IMR-90 (cell line): ENCODE measurements at regions not wholly inside any gene's neighbourhood (a gene's known extent, or its start where the extent isn't known, plus 50 kb on each side); places are given as distances from the start of the nearest gene placed in this dataset.
A peak's percentile ranks its signal among the peaks of the same experiment; 100 is the strongest.

ENCODE experiments used
- ATAC-seq: fragments of 200-7000 bp; cut with Tn5 transposase; 2 replicates; pipeline ENCODE4 v1.9.1; 2020; ENCODE audit warnings: low read depth, mild to moderate bottlenecking, moderate library complexity
- BruUV-seq: library from RNA; stranded (reverse); fragments of 400-500 nt; replicated peaks from 2 replicates; lab custom pipeline; 2021; lab: Mats Ljungman, UMichigan
- CTCF ChIA-PET: fragments of 300-600 bp; formaldehyde crosslinking; extraction: SDS; loops from one replicate; lab custom pipeline; 2021; ENCODE audit warnings: antibody characterized with exemption; lab: Yijun Ruan, JAX
- POLR2A ChIA-PET: fragments of 300-600 bp; sonication (Branson Sonifier 250); formaldehyde crosslinking; loops from one replicate; lab custom pipeline; 2022; ENCODE audit warnings: antibody characterized with exemption; ENCODE audit not compliant: unreplicated experiment; lab: Charles Lee
- DNase-seq: peaks from one replicate; pipeline ENCODE4 v3.0.0; 2013
- H2AFZ ChIP-seq: replicated peaks from 2 replicates; pipeline ENCODE3; 2013; ENCODE audit warnings: low read length, mild to moderate bottlenecking; ENCODE audit not compliant: poor library complexity
- H2AK5ac ChIP-seq: 2 replicates; pipeline ENCODE4 v1.6.1; 2013; ENCODE audit warnings: low read depth, low read length, inconsistent platforms
- H2AK9ac ChIP-seq: replicated peaks from 2 replicates; pipeline ENCODE3; 2013; ENCODE audit warnings: mild to moderate bottlenecking, low read depth, low read length, moderate library complexity; ENCODE audit not compliant: poor library complexity
- H2BK120ac ChIP-seq: 2 replicates; pipeline ENCODE4 v1.6.1; 2013; ENCODE audit warnings: low read depth, low read length, inconsistent platforms
- H2BK15ac ChIP-seq: 3 replicates; pipeline ENCODE4 v1.6.1; 2013; ENCODE audit warnings: low read depth, low read length, inconsistent platforms
- H2BK20ac ChIP-seq: 2 replicates; pipeline ENCODE4 v1.6.1; 2013; ENCODE audit warnings: low read depth, mild to moderate bottlenecking, inconsistent platforms, low read length, moderate library complexity
- H2BK5ac ChIP-seq: 2 replicates; pipeline ENCODE4 v1.6.1; 2013; ENCODE audit warnings: mild to moderate bottlenecking, low read depth, low read length, inconsistent platforms; ENCODE audit not compliant: poor library complexity, severe bottlenecking
- H3K14ac ChIP-seq: replicated peaks from 2 replicates; pipeline ENCODE4 v1.6.1; 2013; ENCODE audit warnings: low read depth, low read length, inconsistent platforms
- H3K18ac ChIP-seq: 2 replicates; pipeline ENCODE4 v1.6.1; 2013; ENCODE audit warnings: low read depth, low read length, control low read depth
- H3K23ac ChIP-seq: 2 replicates; pipeline ENCODE4 v1.6.1; 2013; ENCODE audit warnings: low read depth, low read length, inconsistent platforms
- H3K27ac ChIP-seq: 2 replicates; pipeline ENCODE4 v1.5.1; 2013; ENCODE audit warnings: mild to moderate bottlenecking, control low read depth, low read length; ENCODE audit not compliant: insufficient read depth
- H3K27me3 ChIP-seq: 2 replicates; pipeline ENCODE4 v1.6.1; 2013; ENCODE audit warnings: low read length; ENCODE audit not compliant: control insufficient read depth, insufficient read depth
- H3K36me3 ChIP-seq: 2 replicates; pipeline ENCODE4 v1.6.1; 2013; ENCODE audit warnings: low read length, mixed read lengths; ENCODE audit not compliant: control insufficient read depth, insufficient read depth
- H3K4ac ChIP-seq: 2 replicates; pipeline ENCODE4 v1.6.1; 2013; ENCODE audit warnings: low read depth, low read length, inconsistent platforms
- H3K4me1 ChIP-seq: 2 replicates; pipeline ENCODE4 v1.6.1; 2013; ENCODE audit warnings: low read length, mixed read lengths; ENCODE audit not compliant: control insufficient read depth, insufficient read depth
- H3K4me2 ChIP-seq: 2 replicates; pipeline ENCODE4 v1.6.1; 2013; ENCODE audit warnings: low read depth, mild to moderate bottlenecking, control low read depth, low read length, moderate library complexity
- H3K4me3 ChIP-seq: 2 replicates; pipeline ENCODE4 v1.5.1; 2013; ENCODE audit warnings: low read depth, mild to moderate bottlenecking, control low read depth, low read length, moderate library complexity; ENCODE audit not compliant: insufficient read depth
- H3K56ac ChIP-seq: 2 replicates; pipeline ENCODE4 v1.6.1; 2013; ENCODE audit warnings: low read length, inconsistent platforms; ENCODE audit not compliant: insufficient read depth; ENCODE audit errors: extremely low read depth
- H3K79me1 ChIP-seq, 2 experiments: 2 replicates each; pipeline ENCODE4 v1.6.1; 2013; ENCODE audit warnings: low read length in 2 of 2, inconsistent platforms in 1 of 2, low read depth in 1 of 2
- H3K9ac ChIP-seq: 2 replicates; pipeline ENCODE4 v1.6.1; 2013; ENCODE audit warnings: low read depth, low read length, control low read depth
- H3K9me1 ChIP-seq: 2 replicates; pipeline ENCODE4 v1.6.1; 2013; ENCODE audit warnings: low read length, inconsistent platforms; ENCODE audit not compliant: insufficient read depth
- H3K9me3 ChIP-seq: 2 replicates; pipeline ENCODE4 v1.6.1; 2013; ENCODE audit warnings: low read length; ENCODE audit not compliant: control insufficient read depth, insufficient read depth
- H4K20me1 ChIP-seq: 2 replicates; pipeline ENCODE4 v1.6.1; 2013; ENCODE audit warnings: low read length, inconsistent platforms; ENCODE audit not compliant: insufficient read depth
- H4K5ac ChIP-seq: 2 replicates; pipeline ENCODE4 v1.6.1; 2013; ENCODE audit warnings: mild to moderate bottlenecking, low read depth, low read length, control low read depth
- H4K8ac ChIP-seq, 2 experiments: 2 replicates each; pipeline ENCODE4 v1.6.1; 2013; ENCODE audit warnings: low read depth in 2 of 2, low read length in 2 of 2, control low read depth in 1 of 2, inconsistent platforms in 1 of 2
- H4K91ac ChIP-seq: 2 replicates; pipeline ENCODE4 v1.6.1; 2013; ENCODE audit warnings: low read depth, low read length, inconsistent platforms; ENCODE audit not compliant: insufficient read depth
- BHLHE40 ChIP-seq: fragments of 150-350 bp; IDR thresholded peaks from 2 replicates; pipeline ENCODE4 v1.6.1; 2016; ENCODE audit warnings: mild to moderate bottlenecking, low read depth, low read length
- CEBPB ChIP-seq: IDR thresholded peaks from 2 replicates; pipeline ENCODE4 v1.6.1; 2012; ENCODE audit warnings: low read depth, low read length, improper control_type of control experiment
- CHD1 ChIP-seq: IDR thresholded peaks from 2 replicates; pipeline ENCODE4 v1.6.1; 2012; ENCODE audit warnings: low read depth, low read length, improper control_type of control experiment
- FOS ChIP-seq: fragments of 150-350 bp; IDR thresholded peaks from 2 replicates; pipeline ENCODE4 v1.6.1; 2016; ENCODE audit warnings: low read depth, low read length
- MAFK ChIP-seq: IDR thresholded peaks from 2 replicates; pipeline ENCODE4 v1.6.1; 2012; ENCODE audit warnings: low read depth, low read length, improper control_type of control experiment
- MAZ ChIP-seq: IDR thresholded peaks from 2 replicates; pipeline ENCODE4 v1.6.1; 2012; ENCODE audit warnings: low read depth, mild to moderate bottlenecking, low read length, improper control_type of control experiment, moderate library complexity, borderline replicate concordance
- MXI1 ChIP-seq: IDR thresholded peaks from 2 replicates; pipeline ENCODE4 v1.6.1; 2012; ENCODE audit warnings: low read depth, mild to moderate bottlenecking, low read length, moderate library complexity, borderline replicate concordance
- NFE2L2 ChIP-seq: fragments of 150-350 bp; IDR thresholded peaks from 2 replicates; pipeline ENCODE4 v1.6.1; 2016; ENCODE audit warnings: low read depth, mild to moderate bottlenecking, low read length
- POLR2A ChIP-seq: IDR thresholded peaks from 2 replicates; pipeline ENCODE4 v1.6.1; 2012; ENCODE audit warnings: mild to moderate bottlenecking, low read depth, low read length
- RAD21 ChIP-seq: IDR thresholded peaks from 2 replicates; pipeline ENCODE4 v1.6.1; 2012; ENCODE audit warnings: low read length, improper control_type of control experiment
- RCOR1 ChIP-seq: IDR thresholded peaks from 2 replicates; pipeline ENCODE4 v1.6.1; 2012; ENCODE audit warnings: mild to moderate bottlenecking, low read length, improper control_type of control experiment; ENCODE audit not compliant: insufficient replicate concordance
- RFX5 ChIP-seq: IDR thresholded peaks from 2 replicates; pipeline ENCODE4 v1.8.0; 2012; ENCODE audit warnings: low read depth, mild to moderate bottlenecking, low read length, moderate library complexity
- SMC3 ChIP-seq: fragments of 150-350 bp; IDR thresholded peaks from 2 replicates; pipeline ENCODE4 v1.6.1; 2016; ENCODE audit warnings: low read depth, mild to moderate bottlenecking, antibody characterized with exemption, low read length, moderate library complexity
- WGBS, 2 experiments: methylation state at CpG; one replicate each; pipeline versions ENCODE4 v1.1.5 to v1.1.7; 2013; ENCODE audit warnings: missing lambda C conversion rate in 2 of 2; ENCODE audit not compliant: insufficient read length in 1 of 2; ENCODE audit errors: extremely low coverage in 2 of 2; 5-methylcytosine and 5-hydroxymethylcytosine counted together
- dilution Hi-C: fragments of 300-500 bp; cut with HindIII; formaldehyde crosslinking; loops from one replicate; pipeline ENCODE4 v1.14.3; 2018; ENCODE audit warnings: low sequenced_read_pairs; ENCODE audit not compliant: unreplicated experiment
- in situ Hi-C: fragments of 300-500 bp; cut with MboI; formaldehyde crosslinking; loops from 3 replicates; pipeline ENCODE4 v1.14.3; 2019; ENCODE audit warnings: low sequenced_read_pairs, inconsistent platforms, mixed read lengths
- intact Hi-C: fragments of 100-400 bp; cut with micrococcal nuclease; formaldehyde crosslinking; loops from 2 replicates; pipeline ENCODE4 v1.10.0; 2022
- TF ChIP-seq, protein P1 (sequence below): fragments of 150-350 bp; IDR thresholded peaks from 2 replicates; pipeline ENCODE4 v1.6.1; 2016; ENCODE audit warnings: low read depth, mild to moderate bottlenecking, low read length, moderate library complexity, borderline replicate concordance
- TF ChIP-seq, protein P2 (sequence below): conservative IDR thresholded peaks from 2 replicates; pipeline ENCODE4 v1.5.1; 2012; ENCODE audit warnings: mild to moderate bottlenecking, low read depth, low read length, improper control_type of control experiment
- TF ChIP-seq, protein P3 (sequence below): fragments of 150-350 bp; IDR thresholded peaks from 2 replicates; pipeline ENCODE4 v1.6.1; 2017; ENCODE audit warnings: mild to moderate bottlenecking, antibody characterized with exemption, low read length, low read depth

DNA sequence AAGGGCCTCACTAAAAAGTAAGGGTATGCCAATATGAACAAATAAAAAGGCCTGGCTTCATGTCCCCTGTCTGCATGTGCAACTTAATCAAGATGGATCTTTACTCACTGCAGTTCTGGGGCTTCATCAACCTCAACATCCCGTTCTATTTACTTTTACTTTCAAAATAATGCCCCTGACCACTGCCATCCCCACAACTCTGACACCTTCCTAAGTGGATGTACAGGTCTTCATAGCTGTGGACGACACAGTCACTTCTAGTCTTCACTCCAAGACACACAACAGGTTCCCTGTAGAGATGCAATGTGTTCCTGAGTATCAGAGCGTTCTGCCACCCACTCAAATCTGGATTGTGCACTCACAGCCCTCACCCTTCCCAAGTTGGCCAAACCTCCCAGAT is 136.1 kb downstream of the ENC1 start:
- no peak overlapping the region for H2BK5ac ChIP-seq
- no peak overlapping the region for H3K56ac ChIP-seq
- H3K14ac ChIP-seq = 0 out of 2 replicates have a peak overlapping the region, but pooled peaks have one; percentile 29
- no peak overlapping the region for H2BK20ac ChIP-seq
- CTCF ChIA-PET = no interaction called here
- H3K18ac ChIP-seq = no peak overlapping the region
- no peak overlapping the region for H3K23ac ChIP-seq
- DNase-seq = no peak
- no peaks in the 10 kb centered on the region for H3K9me3 ChIP-seq
- H2AK5ac ChIP-seq = no peak overlapping the region
- no TSS peak for BruUV-seq
- H3K9ac ChIP-seq = no peak overlapping the region
- no peak overlapping the region for H3K27ac ChIP-seq
- H3K4me3 ChIP-seq = no peak overlapping the region
- POLR2A ChIA-PET = no interaction called here
- dilution Hi-C loops = no loop called here
- no peaks in the 10 kb centered on the region for H3K79me1 ChIP-seq
- 86% methylated on average over 1 of the region's 3 CpGs; no CpG with 5 or more reads in 1 of the 2 experiments for WGBS, 2 experiments
- H3K4me2 ChIP-seq = no peak overlapping the region
- H3K4ac ChIP-seq = no peak overlapping the region
- no peaks in the 10 kb centered on the region for H4K20me1 ChIP-seq
- no peaks in the 10 kb centered on the region for H3K36me3 ChIP-seq
- H4K91ac ChIP-seq = no peak overlapping the region
- TF ChIP-seq SMC3 (no peak), FOS (no peak), MXI1 (no peak), POLR2A (no peak), NFE2L2 (no peak), RAD21 (no peak), CEBPB (no peak), RCOR1 (no peak), CHD1 (no peak), BHLHE40 (no peak), RFX5 (no peak), MAFK (no peak), MAZ (no peak)
- TF ChIP-seq, protein P1, sequence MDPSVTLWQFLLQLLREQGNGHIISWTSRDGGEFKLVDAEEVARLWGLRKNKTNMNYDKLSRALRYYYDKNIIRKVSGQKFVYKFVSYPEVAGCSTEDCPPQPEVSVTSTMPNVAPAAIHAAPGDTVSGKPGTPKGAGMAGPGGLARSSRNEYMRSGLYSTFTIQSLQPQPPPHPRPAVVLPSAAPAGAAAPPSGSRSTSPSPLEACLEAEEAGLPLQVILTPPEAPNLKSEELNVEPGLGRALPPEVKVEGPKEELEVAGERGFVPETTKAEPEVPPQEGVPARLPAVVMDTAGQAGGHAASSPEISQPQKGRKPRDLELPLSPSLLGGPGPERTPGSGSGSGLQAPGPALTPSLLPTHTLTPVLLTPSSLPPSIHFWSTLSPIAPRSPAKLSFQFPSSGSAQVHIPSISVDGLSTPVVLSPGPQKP = no peak
- TF ChIP-seq, protein P2, sequence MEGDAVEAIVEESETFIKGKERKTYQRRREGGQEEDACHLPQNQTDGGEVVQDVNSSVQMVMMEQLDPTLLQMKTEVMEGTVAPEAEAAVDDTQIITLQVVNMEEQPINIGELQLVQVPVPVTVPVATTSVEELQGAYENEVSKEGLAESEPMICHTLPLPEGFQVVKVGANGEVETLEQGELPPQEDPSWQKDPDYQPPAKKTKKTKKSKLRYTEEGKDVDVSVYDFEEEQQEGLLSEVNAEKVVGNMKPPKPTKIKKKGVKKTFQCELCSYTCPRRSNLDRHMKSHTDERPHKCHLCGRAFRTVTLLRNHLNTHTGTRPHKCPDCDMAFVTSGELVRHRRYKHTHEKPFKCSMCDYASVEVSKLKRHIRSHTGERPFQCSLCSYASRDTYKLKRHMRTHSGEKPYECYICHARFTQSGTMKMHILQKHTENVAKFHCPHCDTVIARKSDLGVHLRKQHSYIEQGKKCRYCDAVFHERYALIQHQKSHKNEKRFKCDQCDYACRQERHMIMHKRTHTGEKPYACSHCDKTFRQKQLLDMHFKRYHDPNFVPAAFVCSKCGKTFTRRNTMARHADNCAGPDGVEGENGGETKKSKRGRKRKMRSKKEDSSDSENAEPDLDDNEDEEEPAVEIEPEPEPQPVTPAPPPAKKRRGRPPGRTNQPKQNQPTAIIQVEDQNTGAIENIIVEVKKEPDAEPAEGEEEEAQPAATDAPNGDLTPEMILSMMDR = no peak
- TF ChIP-seq, protein P3, sequence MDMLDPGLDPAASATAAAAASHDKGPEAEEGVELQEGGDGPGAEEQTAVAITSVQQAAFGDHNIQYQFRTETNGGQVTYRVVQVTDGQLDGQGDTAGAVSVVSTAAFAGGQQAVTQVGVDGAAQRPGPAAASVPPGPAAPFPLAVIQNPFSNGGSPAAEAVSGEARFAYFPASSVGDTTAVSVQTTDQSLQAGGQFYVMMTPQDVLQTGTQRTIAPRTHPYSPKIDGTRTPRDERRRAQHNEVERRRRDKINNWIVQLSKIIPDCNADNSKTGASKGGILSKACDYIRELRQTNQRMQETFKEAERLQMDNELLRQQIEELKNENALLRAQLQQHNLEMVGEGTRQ = no peak
- in situ Hi-C loops = no loop called here
- H2AK9ac ChIP-seq = no peak overlapping the region
- intact Hi-C loops = no loop called here
- no peak overlapping the region for H4K5ac ChIP-seq
- ATAC-seq = no peak
- H3K4me1 ChIP-seq = no peaks in the 10 kb centered on the region; the same call in 1 of the 2 replicates
- H2AFZ ChIP-seq = peak overlapping the region; percentile 56
- peaks cover 5% of the 10 kb centered on the region for H3K27me3 ChIP-seq
- 0 out of 2 replicates have a peak, but pooled peaks cover 5% of the 10 kb centered on the region for H3K9me1 ChIP-seq
- no peak overlapping the region for H2BK15ac ChIP-seq
- H4K8ac ChIP-seq = no peak overlapping the region
- H2BK120ac ChIP-seq = no peak overlapping the region
